Testis (tissue), 2 donors: ENCODE measurements at regions not wholly inside any gene's neighbourhood (a gene's known extent, or its start where the extent isn't known, plus 50 kb on each side); places are given as distances from the start of the nearest gene placed in this dataset.

ENCODE experiments used
- DNase-seq: peaks from one replicate; pipeline ENCODE4 v3.0.0-alpha.2; 2019
- H3K27ac ChIP-seq, 2 donors: fragments of 200-600 bp; sonication (generic); one replicate each; pipeline ENCODE4 v1.5.1; 2019
- H3K27me3 ChIP-seq: fragments of 200-600 bp; sonication (generic); one replicate; pipeline ENCODE4 v1.5.1; 2019
- H3K36me3 ChIP-seq: fragments of 200-600 bp; sonication (generic); one replicate; pipeline ENCODE4 v1.5.1; 2017; ENCODE audit warnings: low read depth; ENCODE audit errors: missing control alignments
- H3K4me1 ChIP-seq: fragments of 200-600 bp; sonication (generic); one replicate; pipeline ENCODE4 v1.5.1; 2019
- H3K4me3 ChIP-seq, 2 donors: fragments of 200-600 bp; sonication (generic); one replicate each; pipeline ENCODE4 v1.5.1; 2017 to 2019
- H3K9me3 ChIP-seq: fragments of 200-600 bp; sonication (generic); one replicate; pipeline ENCODE4 v1.5.1; 2017
- POLR2A ChIP-seq: fragments of 450-650 bp; IDR thresholded peaks from one replicate; pipeline ENCODE4 v1.6.1; 2017; ENCODE audit warnings: antibody characterized with exemption, mild to moderate bottlenecking, moderate library complexity
- WGBS, 2 donors: methylation state at CpG; one replicate each; pipeline ENCODE4 v1.1.5; 2018; 5-methylcytosine and 5-hydroxymethylcytosine counted together
- intact Hi-C: fragments of 100-400 bp; cut with DNase I; formaldehyde crosslinking; loops from one replicate; pipeline ENCODE4 v1.15.1; 2023; ENCODE audit warnings: low total_unique reads
- TF ChIP-seq, protein P1 (sequence below), 3 experiments: fragments of 450-650 bp in 2 of 3; fragments of 200-600 bp in 1 of 3; sonication (generic) in 1 of 3; IDR thresholded peaks; one replicate each; pipeline ENCODE4 v1.5.1; 2016 to 2019; ENCODE audit warnings: antibody characterized with exemption in 3 of 3, mild to moderate bottlenecking in 2 of 3, moderate library complexity in 1 of 3

- intact Hi-C loops: no loop called here
Observed at GRCh38 chr4:96375367-96375766, 535.5 kb downstream of the PDHA2 start.

GRCh38 chr4:96379524-96379923 is 539.6 kb downstream of the PDHA2 start:
- Histone ChIP-seq H3K9me3 (no peaks in the 10 kb centered on the region), H3K27me3 (no peaks in the 10 kb centered on the region), H3K4me3 (no peak overlapping the region), H3K36me3 (no peaks in the 10 kb centered on the region), H3K4me1 (no peaks in the 10 kb centered on the region), H3K27ac (no peak overlapping the region)
- intact Hi-C loops: no loop called here
- WGBS, 2 donors: 82 to 84% methylated on average over 2 of the region's 2 CpGs
- DNase-seq: no peak
- TF ChIP-seq POLR2A: no peak
- TF ChIP-seq, protein P1, sequence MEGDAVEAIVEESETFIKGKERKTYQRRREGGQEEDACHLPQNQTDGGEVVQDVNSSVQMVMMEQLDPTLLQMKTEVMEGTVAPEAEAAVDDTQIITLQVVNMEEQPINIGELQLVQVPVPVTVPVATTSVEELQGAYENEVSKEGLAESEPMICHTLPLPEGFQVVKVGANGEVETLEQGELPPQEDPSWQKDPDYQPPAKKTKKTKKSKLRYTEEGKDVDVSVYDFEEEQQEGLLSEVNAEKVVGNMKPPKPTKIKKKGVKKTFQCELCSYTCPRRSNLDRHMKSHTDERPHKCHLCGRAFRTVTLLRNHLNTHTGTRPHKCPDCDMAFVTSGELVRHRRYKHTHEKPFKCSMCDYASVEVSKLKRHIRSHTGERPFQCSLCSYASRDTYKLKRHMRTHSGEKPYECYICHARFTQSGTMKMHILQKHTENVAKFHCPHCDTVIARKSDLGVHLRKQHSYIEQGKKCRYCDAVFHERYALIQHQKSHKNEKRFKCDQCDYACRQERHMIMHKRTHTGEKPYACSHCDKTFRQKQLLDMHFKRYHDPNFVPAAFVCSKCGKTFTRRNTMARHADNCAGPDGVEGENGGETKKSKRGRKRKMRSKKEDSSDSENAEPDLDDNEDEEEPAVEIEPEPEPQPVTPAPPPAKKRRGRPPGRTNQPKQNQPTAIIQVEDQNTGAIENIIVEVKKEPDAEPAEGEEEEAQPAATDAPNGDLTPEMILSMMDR (IDR thresholded peaks at IDR 0.05): no peak

More at GRCh38 chr4:96375367-96375766, 535.5 kb downstream of the PDHA2 start:
- Histone ChIP-seq H3K9me3 (no peaks in the 10 kb centered on the region), H3K36me3 (no peaks in the 10 kb centered on the region), H3K4me3 (no peak overlapping the region), H3K27ac (no peak overlapping the region), H3K4me1 (no peaks in the 10 kb centered on the region), H3K27me3 (no peaks in the 10 kb centered on the region)
- WGBS, 2 donors: 77 to 85% methylated on average over 3 of the region's 3 CpGs
- DNase-seq: no peak
- TF ChIP-seq, protein P1 (IDR thresholded peaks at IDR 0.05): no peak
- no peak for TF ChIP-seq POLR2A

GRCh38 chr4:96380106-96380505 is 540.2 kb downstream of the PDHA2 start:
- intact Hi-C loops: no loop called here
- Histone ChIP-seq H3K36me3 (no peaks in the 10 kb centered on the region), H3K27me3 (no peaks in the 10 kb centered on the region), H3K4me1 (no peaks in the 10 kb centered on the region), H3K27ac (no peak overlapping the region), H3K4me3 (no peak overlapping the region), H3K9me3 (no peaks in the 10 kb centered on the region)
- TF ChIP-seq, protein P1 (IDR thresholded peaks at IDR 0.05): no peak
- TF ChIP-seq POLR2A: no peak
- DNase-seq: no peak

DNA sequence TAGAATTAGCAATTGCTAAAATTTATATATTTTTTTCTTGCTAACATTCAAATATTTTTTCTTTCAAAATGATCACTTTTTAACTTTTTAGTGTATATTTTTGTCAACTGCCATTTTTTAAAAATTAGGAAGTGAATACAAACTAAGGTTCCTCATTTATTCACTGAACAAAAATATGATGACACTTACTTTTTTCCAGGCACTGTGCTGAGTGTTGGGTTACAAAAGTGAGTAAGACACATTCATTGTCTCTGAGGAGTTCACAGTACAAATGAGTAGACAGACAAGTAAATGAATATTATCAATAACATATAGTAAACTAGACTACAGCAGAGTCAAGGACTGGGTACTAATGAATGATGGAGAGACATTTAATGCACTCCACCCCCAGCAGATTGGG is 543.5 kb downstream of the PDHA2 start:
- Histone ChIP-seq H3K36me3 (no peaks in the 10 kb centered on the region), H3K4me3 (no peak overlapping the region), H3K9me3 (no peaks in the 10 kb centered on the region), H3K27me3 (no peaks in the 10 kb centered on the region), H3K4me1 (no peaks in the 10 kb centered on the region), H3K27ac (no peak overlapping the region)
- DNase-seq: no peak
- TF ChIP-seq, protein P1 (IDR thresholded peaks at IDR 0.05): no peak
- TF ChIP-seq POLR2A: no peak
- intact Hi-C loops: no loop called here

DNA sequence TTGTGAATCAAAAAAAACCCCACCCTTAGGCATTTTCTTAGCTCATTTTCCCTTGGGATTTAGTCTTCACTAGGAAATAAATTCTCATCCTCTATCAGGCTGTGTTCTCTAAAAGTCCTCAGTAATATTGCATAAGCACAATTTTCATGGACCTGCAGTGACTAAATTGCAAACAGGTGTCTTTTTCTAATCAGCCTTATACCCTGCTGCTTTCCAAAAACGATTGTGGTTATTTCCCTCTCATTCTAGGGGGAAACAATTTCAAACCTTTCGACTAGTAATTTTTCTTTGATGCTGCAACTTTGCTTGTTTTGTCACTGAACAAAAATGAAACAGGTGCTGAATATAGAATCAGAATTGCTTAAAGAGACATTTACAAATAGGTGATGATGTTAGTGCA is 549.9 kb downstream of the PDHA2 start:
- no peak overlapping the region for H3K27ac ChIP-seq
- no peak for DNase-seq

More for the DNA sequence above, 549.9 kb downstream of the PDHA2 start:
- H3K9me3 ChIP-seq: no peaks in the 10 kb centered on the region
- intact Hi-C loops: no loop called here
- TF ChIP-seq POLR2A: no peak
- TF ChIP-seq, protein P1 (IDR thresholded peaks at IDR 0.05): no peak
- H3K36me3 ChIP-seq: no peaks in the 10 kb centered on the region
- 51 to 64% methylated on average over 2 of the region's 2 CpGs for WGBS, 2 donors
- no peak overlapping the region for H3K4me3 ChIP-seq
- no peaks in the 10 kb centered on the region for H3K27me3 ChIP-seq
- H3K4me1 ChIP-seq: no peaks in the 10 kb centered on the region
